Hematopoietic multipotent progenitor cell treated with erythropoietin and hydrocortisone succinate and interleukin-3 and kit ligand, for 4 days (in vitro differentiated cells): ENCODE measurements at regions not wholly inside any gene's neighbourhood (a gene's known extent, or its start where the extent isn't known, plus 50 kb on each side); places are given as distances from the start of the nearest gene placed in this dataset.
A peak's percentile ranks its signal among the peaks of the same experiment; 100 is the strongest.

Experiments used
- DNase-seq: peaks from one replicate; pipeline ENCODE4 v3.0.0-alpha.2; 2015

DNA sequence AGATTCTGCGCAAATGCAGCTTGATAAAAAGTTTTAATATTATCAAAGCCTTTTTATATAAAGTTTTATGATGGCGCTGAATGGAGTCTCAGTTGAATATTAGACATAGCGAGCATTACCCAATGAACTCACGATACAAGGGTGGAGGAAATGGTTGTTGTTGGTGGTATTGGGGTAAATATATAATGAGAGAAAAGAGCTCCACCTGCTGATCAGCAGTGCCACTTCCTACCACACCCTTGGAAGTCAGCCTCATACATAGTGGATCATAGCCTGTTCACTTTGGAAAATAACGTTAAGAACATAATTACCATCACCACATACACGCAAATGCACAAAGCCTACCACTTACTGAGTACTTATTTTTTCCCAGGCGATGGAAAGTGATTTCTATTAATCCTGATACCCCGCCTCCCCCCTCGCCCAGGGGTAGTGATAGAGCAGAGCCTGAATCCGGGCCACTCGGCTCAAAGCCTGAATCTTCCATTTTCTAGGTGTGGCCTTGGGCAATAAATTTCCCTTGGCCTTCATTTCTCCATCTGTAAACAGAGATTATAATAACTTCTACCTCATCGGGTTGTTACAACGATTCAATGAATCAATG is 358.3 kb downstream of the KLF5 start:
- peak; percentile 49 for DNase-seq

DNA sequence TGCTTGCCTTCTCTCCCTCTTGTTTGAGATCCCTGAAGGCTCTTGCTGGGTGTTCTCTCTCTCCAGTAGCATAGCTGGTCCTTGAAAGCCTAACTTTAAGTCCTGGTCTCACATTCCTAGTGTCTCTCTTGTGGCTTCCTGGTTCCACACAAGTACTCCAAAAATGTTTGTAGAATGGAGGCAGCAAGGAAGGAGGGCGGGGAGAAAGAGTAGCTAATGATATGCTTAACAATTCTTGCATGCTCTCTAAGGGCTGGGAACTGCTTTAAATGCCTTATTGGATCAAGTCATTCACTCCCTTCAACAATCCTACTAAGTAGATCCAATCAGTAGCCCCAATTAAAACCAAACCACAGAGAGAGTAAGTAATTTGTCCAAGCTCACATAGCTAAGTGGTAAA is 357.3 kb downstream of the KLF5 start:
- no peak for DNase-seq

DNA sequence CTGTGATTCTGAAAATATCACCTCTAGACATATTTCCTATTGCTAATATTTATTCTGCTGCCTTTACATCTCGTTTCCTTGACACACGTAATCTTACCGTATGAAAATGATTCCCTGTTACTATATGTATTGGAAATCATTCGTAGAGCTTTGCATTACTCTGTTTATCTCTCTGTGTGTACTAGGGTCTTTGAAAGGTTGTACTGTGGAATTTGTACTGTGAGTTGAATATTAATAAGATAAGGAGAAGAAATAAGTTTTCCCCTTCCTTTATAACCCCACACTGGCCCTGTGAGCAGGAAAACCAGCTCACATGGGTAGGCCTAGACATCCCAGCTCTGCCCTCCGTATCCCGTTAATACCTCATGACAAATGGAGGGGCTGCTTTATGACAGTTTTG is 354.9 kb downstream of the KLF5 start:
- DNase-seq: no peak

DNA sequence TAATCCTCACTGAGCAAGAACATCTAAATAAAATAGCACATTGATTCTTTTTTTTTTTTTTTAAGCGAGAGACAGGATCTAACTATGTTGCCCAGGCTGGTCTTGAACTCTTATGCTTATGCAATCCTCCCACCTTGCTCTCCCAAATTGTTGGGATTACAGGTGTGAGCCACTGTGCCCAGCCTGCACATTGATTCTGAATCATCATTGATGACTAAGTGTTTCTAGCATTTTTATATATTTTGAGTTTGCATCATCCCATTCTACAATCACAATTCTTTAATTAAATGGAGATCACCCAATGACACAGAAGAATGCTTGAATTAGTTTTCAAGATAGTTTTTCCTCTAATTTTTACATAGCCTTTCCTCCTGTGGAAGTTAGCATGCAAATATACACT is 354.1 kb downstream of the KLF5 start:
- DNase-seq: no peak

DNA sequence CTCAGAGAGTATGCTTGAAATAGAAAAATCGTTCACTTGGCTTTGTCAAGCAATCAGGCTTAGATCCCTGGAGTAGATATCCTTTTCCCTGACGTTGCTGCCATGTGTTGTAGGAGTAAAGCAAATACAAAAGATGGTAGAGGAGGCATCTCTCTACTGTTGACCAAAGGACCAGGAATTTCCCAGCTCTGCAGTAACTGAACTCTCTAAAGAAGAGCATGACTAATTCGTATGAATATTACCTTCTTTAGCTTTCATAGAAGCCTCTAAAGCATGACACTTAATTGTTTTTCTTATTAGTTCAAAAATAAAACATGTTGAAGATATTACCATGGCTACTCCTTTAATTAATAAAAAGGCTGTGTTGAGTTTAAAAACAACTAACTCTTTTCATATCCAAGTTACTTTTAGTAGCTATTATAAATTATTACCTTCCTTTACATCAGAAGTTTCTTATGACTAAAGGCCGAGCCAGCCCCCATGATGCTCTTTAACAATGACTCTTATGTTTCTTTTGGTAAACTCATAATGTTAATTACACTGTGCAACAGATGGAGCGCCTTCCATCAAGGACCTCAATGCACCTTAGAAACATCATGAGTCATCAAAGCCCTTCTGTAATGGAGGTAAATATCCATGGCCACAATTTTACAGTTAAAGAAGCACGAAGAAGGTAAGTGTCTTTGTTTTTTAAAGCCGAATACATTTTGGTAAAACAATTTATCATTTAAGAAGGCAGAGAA is 352.4 kb downstream of the KLF5 start:
- no peak for DNase-seq

DNA sequence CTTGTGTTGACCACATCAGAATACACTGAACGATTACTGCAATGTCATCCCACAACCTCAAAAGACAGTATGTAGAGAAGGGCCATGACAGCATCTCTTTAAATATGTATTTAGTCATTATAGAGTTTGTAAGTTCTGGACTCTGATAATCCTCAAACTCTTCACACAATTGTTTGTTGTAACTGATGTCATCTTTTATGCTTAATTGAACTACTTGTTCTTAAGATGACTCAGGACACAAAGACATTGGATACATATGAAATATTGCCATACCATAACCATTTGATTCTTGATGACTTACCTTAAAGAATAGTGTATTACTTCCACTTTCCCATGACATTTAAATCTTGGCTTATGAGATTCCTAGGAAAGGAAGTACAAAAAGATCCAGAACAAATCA is 347.6 kb downstream of the KLF5 start:
- DNase-seq: no peak

DNA sequence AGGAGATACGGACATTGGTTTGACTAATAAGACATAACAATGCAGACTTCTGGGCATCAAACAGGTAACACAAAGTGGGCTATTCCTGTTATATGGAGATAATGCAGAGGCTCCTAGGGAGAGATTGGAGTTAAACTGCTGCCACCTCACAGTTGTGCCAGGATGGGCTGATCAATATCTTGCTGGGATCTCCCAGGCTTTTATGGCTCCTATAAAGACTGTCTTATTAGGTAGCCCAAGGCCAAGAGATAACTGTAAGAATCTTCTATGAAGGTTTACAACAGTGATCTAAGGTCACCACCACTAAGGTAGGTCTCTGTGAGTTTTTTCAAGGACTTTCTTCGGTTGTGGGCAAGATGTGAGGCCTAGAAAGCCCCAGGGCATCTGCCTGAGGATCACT is 345.8 kb downstream of the KLF5 start:
- DNase-seq: no peak

DNA sequence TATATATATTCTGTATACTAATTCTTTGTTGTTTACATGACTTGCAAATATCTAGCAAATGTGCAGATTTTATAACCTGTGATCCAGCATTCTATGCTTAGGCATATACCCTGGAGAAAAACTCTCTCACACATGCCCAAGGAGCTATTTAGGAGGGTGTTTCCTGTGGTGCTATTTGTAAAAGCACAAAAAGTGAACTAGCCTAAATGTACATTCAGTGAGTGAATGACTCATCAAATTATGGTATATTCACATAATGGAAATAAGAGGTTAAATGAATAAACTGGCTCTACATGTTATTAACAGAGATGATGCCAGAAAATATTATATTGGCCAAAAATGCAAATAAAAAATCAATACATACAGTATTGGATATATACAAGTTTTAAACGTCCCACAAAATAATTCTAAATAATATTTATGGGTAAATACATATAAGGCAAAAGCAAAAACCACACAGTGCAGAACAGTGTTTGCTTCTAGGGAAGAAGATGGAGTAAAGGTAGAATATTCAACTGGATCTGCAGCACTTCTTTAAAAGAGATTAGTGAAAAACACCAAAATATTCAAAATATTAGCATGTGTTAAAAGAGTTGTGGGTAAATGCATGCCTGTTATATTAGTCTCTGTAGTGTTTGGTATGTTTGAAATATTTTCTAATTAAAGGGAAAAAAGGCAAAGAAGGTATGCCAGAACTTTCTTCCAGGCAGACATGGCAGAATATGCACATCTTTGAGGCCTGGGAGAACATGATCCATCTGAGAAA is 344.7 kb downstream of the KLF5 start:
- DNase-seq: peak; percentile 46

DNA sequence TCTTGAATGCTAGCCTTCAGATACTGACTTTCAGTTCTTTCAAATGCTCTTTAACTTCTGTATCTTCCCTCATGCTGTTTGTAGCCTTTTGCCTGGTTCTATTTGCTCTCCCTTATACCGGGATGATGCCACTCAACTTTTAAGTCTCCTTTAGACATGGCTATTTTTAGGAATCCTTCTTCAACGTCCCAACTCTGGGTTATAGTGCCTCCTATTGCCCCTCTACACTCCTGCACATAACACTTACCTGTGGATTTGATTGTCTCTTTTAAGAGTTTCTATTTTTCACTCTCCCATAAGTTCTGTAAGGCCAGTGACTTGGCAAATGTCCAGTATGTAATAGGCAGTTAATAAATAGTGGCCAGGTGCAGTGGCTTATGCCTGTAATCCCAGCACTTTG is 343.0 kb downstream of the KLF5 start:
- no peak for DNase-seq

DNA sequence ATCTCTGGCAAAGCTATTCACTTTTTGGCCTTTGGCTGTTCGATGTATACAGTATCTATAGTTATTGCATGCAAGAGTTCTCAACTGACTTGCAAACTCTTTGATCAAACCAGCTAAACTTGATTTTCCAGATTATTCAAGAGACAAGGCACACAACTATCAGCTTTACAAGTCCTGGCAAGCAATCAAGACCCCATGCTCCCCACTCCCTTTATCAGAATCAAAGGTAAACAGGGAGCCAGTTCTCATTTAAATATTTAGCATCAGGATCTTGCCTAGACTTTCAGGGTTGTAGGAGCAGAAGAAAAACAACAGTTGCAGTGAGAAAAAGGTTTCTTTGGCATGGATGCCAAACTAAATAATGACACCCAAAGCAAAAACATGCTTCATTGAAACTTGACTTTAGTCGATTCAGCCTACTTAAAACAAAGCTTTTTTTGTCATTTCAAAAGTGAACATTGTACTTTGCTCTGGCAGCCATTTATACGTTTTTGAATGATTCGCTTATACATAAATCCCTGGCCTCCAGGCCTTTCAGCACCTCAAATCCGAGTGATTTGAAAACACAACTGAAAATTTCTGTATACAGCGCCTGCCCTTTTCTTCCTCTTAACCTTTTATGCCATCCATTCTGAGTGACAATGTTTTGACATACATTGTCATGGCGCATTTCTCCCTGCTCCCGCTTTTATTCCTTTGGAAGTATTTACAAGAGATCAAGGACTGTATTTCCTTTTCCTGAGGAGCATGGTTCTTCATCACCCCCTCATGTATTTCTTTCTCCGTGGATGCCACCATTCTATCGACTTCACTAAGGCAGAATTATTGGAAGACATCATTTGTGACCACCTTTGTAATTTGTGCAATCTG is 340.8 kb downstream of the KLF5 start:
- no peak for DNase-seq

DNA sequence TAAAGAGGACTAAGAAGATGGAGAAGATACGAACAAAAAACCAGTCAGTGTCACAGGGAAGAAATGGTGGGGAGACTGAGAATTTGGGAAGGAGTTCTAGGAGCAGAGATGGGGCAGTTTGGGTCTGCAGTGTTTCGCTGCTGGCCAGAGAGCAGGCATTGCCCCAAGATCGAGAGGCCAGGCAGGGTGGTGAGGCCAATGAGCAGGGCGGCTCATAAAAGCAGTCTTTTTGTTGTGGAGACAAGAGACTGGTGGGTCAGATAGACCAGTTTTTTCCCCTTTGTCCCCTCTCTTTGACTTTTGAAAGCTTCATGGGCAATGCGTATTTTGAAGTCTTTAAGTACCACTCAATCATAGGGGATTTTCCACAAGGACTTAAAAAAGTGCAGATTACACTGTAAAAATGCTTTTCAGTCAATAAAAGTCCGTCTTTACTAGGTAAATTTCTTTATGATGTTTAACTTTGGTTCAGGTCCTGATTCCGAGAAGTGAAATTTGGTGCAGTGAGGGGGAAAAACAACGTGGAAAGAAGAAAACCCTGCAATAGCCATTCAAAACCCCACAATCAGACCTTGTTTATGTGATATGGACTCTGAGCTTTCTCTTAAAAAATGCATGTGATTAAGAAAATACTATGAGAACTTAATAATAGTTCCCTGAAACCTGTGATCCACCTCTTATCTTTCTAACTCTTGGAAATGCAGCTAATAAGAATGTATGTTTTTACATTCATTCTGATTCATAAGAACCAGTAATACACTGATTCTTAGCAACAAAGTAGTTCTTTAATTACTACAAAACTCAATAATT is 338.9 kb downstream of the KLF5 start:
- no peak for DNase-seq

DNA sequence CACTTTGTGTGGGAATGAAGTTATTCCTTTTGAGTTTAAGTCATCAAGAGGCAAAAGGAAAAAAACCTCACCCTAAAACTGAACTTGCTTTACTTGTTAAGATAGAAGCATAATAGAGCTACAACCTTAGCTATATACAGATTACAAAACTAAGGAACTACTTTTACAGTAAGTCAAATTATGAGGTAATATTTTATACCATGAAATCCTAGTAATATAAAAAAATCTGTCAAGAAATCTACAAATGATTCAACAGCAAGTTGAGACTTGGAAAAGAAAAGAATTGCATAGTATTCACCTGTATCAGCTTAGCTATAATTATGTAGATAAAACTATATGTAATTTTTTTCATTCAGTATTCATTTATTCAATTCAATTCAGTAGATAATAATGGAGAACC is 335.3 kb downstream of the KLF5 start:
- no peak for DNase-seq

DNA sequence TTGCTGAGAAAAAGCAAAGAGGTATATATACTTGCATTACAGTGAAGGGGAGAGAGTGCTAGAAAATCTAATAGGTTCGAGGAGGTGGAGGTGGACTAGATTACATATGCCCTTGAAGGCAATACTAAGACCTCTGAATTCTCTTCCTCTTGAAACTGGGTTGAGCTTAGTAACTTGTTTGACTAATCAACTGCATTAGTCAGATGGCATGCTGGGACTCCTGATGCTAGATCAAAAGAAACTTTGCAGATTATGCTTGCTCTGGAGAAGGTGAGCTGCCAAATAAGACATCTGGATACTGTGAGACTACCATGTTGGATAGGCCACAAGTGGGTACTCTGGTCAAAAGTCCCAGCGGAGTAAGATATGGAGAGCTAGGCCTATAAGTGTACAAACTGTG is 331.3 kb downstream of the KLF5 start:
- DNase-seq: no peak

DNA sequence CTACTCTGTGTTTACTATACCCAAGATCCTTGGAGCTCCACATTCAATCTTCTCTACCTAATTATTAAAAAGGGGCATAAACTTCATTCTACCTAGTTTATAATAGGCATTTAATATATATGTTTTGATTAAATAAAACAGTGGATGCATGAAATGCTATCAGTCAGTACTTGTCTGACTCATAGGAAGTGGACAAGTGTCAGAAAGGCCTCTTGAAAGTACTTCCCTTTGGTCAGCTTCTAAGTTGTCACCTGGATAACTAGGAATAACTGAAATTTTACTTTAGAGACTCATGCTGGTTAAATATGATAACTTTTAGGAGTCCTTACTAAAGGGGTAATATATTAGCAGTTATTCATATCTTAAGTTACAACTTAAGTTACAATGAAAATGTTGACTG is 329.8 kb downstream of the KLF5 start:
- DNase-seq: no peak

DNA sequence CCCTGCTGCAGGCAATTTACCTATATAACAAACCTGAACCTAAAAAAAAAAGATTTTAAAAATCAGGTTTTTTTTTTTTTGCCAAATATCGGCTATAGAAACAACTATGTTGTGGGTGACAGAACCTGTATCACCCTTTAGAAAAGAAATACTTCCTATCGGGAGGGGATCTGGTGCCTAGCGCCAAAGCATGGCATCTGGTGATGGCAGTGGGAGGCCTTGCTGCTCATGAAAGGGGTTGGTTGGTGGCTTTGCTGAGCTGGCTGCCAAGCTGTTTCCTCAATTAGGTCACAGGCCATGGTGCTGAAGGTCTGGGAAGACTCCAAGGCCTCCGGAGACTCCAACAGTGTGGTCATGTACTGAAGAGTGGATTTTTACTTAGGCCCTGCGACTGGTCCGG is 328.5 kb downstream of the KLF5 start:
- no peak for DNase-seq

DNA sequence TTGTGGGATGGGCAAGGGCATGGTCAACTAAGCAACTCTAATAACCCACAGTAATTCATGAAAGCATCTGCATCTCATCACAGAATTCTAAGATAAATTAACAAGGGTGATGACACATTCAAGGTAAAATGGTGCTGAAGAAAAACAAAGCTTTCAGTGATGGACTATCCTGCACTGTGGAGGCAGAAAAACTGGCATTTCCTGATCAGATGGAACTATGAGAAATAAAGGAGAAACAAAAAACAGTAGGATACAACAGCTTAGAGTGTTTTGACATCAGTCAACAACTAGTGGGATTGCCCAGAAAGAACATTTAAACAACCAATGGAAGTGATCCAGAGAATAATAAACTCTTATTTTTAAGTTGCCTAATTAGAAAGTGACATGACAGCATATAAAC is 327.0 kb downstream of the KLF5 start:
- no peak for DNase-seq

DNA sequence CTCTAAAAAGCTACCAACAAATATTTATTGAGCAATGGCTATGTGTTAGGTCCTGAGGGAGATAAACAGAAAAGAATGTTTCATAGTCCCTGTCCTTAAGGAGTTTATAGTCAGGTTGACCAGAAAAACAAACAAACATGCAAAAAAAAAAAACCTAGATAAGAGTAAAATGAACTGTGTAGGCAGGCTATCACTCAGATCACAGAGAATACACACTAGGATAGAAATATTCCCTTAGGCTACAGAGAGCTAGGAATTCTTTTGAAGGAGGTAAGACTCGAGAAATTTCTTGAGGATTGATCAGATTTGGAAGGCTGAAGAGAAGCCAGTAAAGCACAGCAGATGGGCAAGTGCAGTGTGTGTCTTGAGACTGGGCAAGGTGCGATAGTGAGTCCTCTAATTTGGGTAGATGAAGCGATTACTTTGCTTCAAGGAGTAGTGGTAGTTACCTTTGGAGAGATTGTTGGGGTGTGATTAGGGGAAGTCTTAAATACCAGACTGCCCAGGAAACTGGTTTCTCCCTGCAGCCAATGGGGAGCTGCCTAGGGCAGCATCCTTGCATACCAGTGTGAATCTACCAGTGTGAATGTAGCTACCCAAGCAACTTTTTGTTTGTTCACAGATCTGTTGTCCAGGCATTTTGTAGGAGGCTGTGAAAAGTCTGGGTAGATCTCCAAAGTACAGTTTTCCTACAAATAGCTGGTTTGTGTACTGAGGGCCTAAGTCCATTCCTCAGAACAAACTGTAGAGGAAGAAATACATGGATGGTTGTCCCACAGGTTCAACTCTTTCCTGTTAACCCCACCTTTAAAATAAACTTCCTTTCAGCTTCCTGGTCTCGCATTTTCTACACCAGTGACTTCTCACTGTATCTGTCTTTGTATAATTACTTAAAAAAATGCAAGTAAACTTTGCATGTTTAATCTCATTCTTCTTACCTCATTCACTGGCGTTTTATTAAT is 314.1 kb downstream of the KLF5 start:
- DNase-seq: no peak

DNA sequence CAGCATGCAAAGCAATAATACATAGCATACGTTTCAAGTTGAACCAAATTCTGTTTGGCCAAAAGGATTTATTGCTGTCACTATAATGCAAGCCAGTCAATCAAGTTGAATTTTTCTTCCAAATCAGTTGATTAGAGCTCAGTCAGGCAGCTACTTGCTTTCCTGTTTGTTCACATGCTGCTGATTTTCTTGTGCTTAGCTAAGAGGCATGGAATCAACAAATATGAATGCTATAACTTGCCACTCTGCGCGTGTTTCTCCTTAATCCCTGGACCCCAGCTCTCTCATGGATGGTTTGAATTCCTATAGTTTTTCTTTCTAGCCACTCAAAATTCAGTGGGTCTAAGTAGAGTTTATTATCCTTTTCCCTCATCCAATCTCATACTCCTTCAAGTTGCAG is 311.3 kb downstream of the KLF5 start:
- no peak for DNase-seq

DNA sequence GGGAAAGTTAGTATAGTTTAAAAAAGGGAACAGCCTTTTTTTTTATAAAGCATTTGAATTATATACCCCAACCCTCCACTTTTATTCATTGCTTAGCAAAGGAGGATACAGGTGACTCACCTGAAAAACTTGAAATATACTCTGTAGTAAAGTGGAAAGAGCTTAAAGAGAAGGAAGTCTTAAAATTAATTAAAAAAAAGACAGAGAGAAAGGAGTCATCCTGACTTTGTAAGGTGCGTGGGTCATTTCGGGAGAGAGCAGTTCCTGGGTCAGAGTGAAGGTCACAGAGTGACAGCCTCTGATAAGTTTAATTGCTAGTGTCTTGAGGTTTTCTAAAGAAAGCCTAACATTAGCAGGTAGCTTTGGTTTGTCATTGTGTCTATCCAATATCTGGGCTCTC is 310.3 kb downstream of the KLF5 start:
- DNase-seq: no peak

DNA sequence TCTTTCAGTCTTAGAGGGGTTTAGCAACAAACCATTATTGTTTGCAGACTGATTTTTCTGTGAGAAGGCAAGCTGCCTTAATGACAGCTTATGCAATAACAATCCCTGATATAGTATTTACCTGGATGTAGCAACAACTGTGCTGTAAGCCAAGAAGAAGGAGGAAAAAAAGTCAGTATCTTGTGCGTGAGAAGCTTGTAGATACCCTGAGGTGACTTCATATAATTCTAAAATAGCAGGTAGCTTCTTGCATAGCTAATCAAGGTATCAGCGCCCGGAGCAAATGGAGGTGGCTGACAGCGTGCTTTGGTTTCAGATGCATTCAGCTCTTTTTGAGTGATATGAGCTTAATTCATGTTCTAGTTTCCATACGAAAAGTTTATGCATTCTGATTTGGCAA is 309.8 kb downstream of the KLF5 start:
- no peak for DNase-seq

DNA sequence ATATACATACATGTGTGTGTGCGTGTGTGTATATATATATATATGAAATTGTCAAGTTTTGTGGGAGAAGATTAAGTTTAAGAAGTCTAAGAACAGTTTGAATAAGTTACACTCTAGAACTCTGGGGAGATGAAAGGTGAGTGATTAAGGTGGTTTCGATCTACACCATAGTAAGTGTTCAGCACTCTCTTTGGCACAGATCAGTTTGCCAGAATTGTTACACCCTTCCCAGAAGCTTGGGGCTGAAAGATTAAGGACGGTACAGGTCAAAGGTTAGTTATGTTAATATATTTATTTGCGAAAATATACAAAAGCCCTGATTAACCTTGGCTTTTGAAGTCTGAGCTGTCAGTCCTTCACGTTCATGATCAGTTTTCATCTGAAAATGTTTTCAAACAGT is 309.1 kb downstream of the KLF5 start:
- DNase-seq: no peak
